Mononuclear cell (primary cell): ENCODE measurements at regions not wholly inside any gene's neighbourhood (a gene's known extent, or its start where the extent isn't known, plus 50 kb on each side); places are given as distances from the start of the nearest gene placed in this dataset.

Experiments used
- H3K27me3 ChIP-seq: 2 replicates; pipeline ENCODE4 v1.6.0; 2011; ENCODE audit warnings: low read length, control low read depth; ENCODE audit not compliant: insufficient read depth
- H3K4me1 ChIP-seq: 2 replicates; pipeline ENCODE4 v1.5.1; 2011; ENCODE audit warnings: mild to moderate bottlenecking, low read length, control low read depth; ENCODE audit not compliant: insufficient read depth
- H3K4me3 ChIP-seq: 2 replicates; pipeline ENCODE4 v1.5.1; 2011; ENCODE audit warnings: mild to moderate bottlenecking, low read length, moderate library complexity
- H3K9me3 ChIP-seq: 2 replicates; pipeline ENCODE4 v1.5.1; 2011; ENCODE audit warnings: low read depth, mild to moderate bottlenecking, control low read depth, low read length

GRCh38 chr4:157643257-157643656, 422.7 kb downstream of the GRIA2 start:
- H3K9me3 ChIP-seq = peaks cover 17% of the 10 kb centered on the region
- H3K27me3 ChIP-seq = no peaks in the 10 kb centered on the region
- H3K4me1 ChIP-seq = no peaks in the 10 kb centered on the region
- no peak overlapping the region for H3K4me3 ChIP-seq

GRCh38 chr4:157634057-157634456, 413.5 kb downstream of the GRIA2 start:
- H3K9me3 ChIP-seq = no peaks in the 10 kb centered on the region
- H3K4me3 ChIP-seq = no peak overlapping the region
- no peaks in the 10 kb centered on the region for H3K4me1 ChIP-seq
- no peaks in the 10 kb centered on the region for H3K27me3 ChIP-seq

GRCh38 chr4:157616741-157617472, 396.4 kb downstream of the GRIA2 start:
- H3K9me3 ChIP-seq = no peaks in the 10 kb centered on the region
- no peaks in the 10 kb centered on the region for H3K27me3 ChIP-seq
- no peaks in the 10 kb centered on the region for H3K4me1 ChIP-seq
- H3K4me3 ChIP-seq = no peak overlapping the region

DNA sequence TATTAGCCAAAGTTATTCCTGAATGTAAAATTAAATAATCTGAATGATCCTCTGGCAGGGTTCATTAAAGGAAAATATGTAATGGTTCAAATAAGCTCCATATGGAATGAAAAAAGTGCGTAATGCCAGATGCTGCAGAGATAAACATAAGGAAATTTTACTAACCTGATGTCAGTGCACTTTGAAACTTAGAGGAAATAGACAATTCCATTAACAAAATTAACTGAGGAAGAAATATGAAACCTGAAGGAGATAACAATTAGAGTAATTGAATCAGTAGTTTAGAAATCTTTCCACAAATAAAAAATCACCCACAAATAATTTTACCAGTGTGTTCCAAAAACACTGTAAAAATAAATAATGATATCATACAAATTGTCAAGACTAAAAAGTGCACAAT, 387.5 kb downstream of the GRIA2 start:
- Histone ChIP-seq H3K9me3 (no peaks in the 10 kb centered on the region), H3K27me3 (no peaks in the 10 kb centered on the region), H3K4me3 (no peak overlapping the region), H3K4me1 (no peaks in the 10 kb centered on the region)

DNA sequence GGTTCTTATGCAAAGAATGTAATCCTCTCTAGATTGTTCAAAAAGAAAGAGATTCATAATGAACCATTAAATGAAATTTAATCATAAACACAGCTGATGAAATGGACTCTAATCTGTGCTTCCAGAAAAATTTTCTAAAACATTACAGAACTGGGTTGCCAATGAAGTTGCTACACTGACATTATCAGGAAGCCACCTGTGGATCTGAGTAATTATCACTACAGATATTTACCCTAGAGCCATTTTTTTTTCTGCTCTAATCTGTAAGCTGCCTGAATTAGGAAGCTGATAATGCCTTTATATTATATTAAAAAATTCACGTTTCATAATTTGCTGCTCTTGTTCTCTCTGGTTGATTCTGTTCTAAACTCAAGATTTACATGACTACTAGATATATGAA, 380.1 kb downstream of the GRIA2 start:
- no peaks in the 10 kb centered on the region for H3K9me3 ChIP-seq
- no peaks in the 10 kb centered on the region for H3K27me3 ChIP-seq
- H3K4me1 ChIP-seq = no peaks in the 10 kb centered on the region
- no peak overlapping the region for H3K4me3 ChIP-seq

DNA sequence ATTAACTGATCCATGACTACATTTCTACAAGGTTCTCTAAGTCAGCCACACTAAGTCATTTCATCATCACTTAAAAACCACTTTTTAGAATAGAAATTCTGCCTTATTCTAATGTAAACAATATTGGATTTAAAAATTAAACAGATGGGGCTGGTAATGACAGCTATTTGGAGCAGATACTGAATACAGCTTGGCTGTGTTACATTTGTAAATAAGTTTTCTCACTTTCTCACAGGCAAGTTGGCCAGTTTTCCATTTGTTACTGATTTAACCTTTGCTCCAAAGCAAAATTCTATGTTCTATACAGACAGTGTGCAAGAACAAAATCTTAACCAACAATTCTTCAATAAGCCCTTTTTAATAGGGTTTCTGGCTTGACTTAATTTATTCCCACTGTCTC, 370.7 kb downstream of the GRIA2 start:
- no peak overlapping the region for H3K4me3 ChIP-seq
- no peaks in the 10 kb centered on the region for H3K27me3 ChIP-seq
- H3K4me1 ChIP-seq = no peaks in the 10 kb centered on the region
- H3K9me3 ChIP-seq = no peaks in the 10 kb centered on the region

GRCh38 chr4:157590679-157591078, 370.2 kb downstream of the GRIA2 start:
- no peaks in the 10 kb centered on the region for H3K9me3 ChIP-seq
- H3K27me3 ChIP-seq = no peaks in the 10 kb centered on the region
- no peak overlapping the region for H3K4me3 ChIP-seq
- no peaks in the 10 kb centered on the region for H3K4me1 ChIP-seq

DNA sequence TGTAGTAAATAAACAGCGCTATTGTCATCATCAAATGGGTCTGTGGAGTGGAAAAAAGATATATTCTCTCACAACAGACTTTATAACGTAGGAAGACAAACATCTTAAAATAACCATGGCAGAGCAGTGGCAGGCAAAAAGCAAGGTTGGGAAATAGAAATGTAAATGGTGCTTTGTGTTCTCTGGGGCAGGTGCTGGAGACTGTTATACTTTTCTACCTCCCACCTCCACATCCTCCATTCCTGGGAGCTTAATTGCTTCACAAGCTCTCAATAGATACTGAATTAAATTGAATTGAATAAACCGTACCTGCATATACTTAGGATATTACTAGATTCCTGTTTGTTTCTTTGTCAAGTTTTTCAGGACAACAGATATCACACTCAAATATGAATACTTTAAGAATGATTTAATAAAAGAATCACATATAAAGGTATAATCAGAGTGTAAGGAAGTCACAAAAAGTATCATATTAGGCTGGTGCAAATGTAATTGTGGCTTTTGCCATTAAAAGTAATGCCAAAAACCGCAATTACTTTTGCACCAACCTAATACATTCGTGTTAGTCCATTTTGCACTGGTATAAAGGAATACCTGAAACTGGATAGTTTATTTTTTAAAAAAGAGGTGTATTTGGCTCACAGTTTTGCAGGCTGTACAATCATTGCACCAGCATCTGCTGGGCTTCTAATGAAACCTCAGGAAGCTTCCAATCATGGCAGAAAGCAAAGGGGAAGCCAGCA, 367.3 kb downstream of the GRIA2 start:
- H3K27me3 ChIP-seq = no peaks in the 10 kb centered on the region
- H3K4me1 ChIP-seq = no peaks in the 10 kb centered on the region
- no peak overlapping the region for H3K4me3 ChIP-seq
- H3K9me3 ChIP-seq = no peaks in the 10 kb centered on the region

GRCh38 chr4:157582141-157582540, 361.6 kb downstream of the GRIA2 start:
- Histone ChIP-seq H3K27me3 (no peaks in the 10 kb centered on the region), H3K9me3 (no peaks in the 10 kb centered on the region), H3K4me3 (no peak overlapping the region), H3K4me1 (no peaks in the 10 kb centered on the region)

- no peak overlapping the region for H3K4me3 ChIP-seq
- no peaks in the 10 kb centered on the region for H3K27me3 ChIP-seq
- no peaks in the 10 kb centered on the region for H3K4me1 ChIP-seq
- H3K9me3 ChIP-seq = no peaks in the 10 kb centered on the region
These were observed 356.2 kb downstream of the GRIA2 start for GRCh38 chr4:157576671-157577217.

DNA sequence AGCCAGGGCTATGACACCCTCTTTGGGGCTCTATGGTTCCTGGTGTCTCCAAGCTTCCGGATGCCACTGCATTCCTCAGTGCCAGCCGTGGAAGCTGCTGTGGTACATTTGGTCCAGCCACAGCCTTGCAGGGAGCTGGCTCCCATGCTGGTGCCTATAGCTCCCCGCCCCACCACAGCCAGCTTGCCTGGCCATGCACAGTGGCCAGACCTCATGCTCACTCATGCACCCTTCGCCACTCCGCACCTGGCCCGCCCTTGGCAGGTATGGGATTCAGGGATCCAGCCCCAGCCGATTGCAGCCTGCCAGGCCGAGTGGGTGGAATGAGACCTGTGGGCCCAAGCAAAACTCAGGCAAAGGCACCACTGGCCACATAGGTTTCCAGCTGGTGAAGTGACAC, 354.8 kb downstream of the GRIA2 start:
- no peaks in the 10 kb centered on the region for H3K4me1 ChIP-seq
- no peak overlapping the region for H3K4me3 ChIP-seq
- H3K27me3 ChIP-seq = no peaks in the 10 kb centered on the region
- no peaks in the 10 kb centered on the region for H3K9me3 ChIP-seq

GRCh38 chr4:157574606-157575005, 354.1 kb downstream of the GRIA2 start:
- Histone ChIP-seq H3K27me3 (no peaks in the 10 kb centered on the region), H3K9me3 (no peaks in the 10 kb centered on the region), H3K4me3 (no peak overlapping the region), H3K4me1 (no peaks in the 10 kb centered on the region)

DNA sequence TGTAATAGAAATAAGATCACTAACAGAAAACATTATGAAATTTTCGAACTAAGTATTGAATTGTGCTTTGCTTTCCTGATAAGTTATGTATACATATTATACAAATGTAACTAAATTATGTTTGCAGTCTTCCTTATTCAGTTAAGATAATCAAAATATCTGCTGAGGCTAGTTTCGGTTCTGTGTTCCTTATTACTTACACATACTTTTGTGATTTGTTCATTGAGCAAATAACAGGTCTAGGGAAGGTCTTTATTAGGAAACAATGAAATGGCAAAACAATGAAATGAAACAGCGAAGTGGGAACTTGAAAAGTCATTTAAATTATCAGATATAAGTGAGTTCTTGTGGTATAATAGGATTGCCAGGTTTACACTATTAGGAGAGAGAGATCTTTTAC, 352.4 kb downstream of the GRIA2 start:
- H3K27me3 ChIP-seq = no peaks in the 10 kb centered on the region
- no peaks in the 10 kb centered on the region for H3K9me3 ChIP-seq

GRCh38 chr4:157572284-157572683, 351.8 kb downstream of the GRIA2 start:
- H3K4me1 ChIP-seq = no peaks in the 10 kb centered on the region
- H3K4me3 ChIP-seq = no peak overlapping the region
- H3K27me3 ChIP-seq = no peaks in the 10 kb centered on the region
- no peaks in the 10 kb centered on the region for H3K9me3 ChIP-seq

More for the DNA sequence above, 352.4 kb downstream of the GRIA2 start:
- H3K4me3 ChIP-seq = no peak overlapping the region
- no peaks in the 10 kb centered on the region for H3K4me1 ChIP-seq

- Histone ChIP-seq H3K4me1 (no peaks in the 10 kb centered on the region), H3K9me3 (no peaks in the 10 kb centered on the region), H3K4me3 (no peak overlapping the region), H3K27me3 (no peaks in the 10 kb centered on the region)
These were observed 344.2 kb downstream of the GRIA2 start for GRCh38 chr4:157564771-157565170.
